ENCODE measurements at regions not wholly inside any gene's neighbourhood (a gene's known extent, or its start where the extent isn't known, plus 50 kb on each side); places are given as distances from the start of the nearest gene placed in this dataset.

GRCh38 chr12:94801745-94802144, 151.4 kb upstream of the TMCC3 start:
- 35% methylated on average over 4 of the region's 4 CpGs for WGBS (ENCODE audit: low lambda C conversion rate)
- no peak overlapping the region for H3K9ac ChIP-seq (ENCODE audit: insufficient read depth, low read depth, low read length)
- intact Hi-C loops (cut with micrococcal nuclease; ENCODE audit: unreplicated experiment) = no loop called here
- no TSS peak for BruUV-seq (replicated peaks)
- no peak overlapping the region for H3K4me2 ChIP-seq (ENCODE audit: low read depth, low read length)
- H3K4me1 ChIP-seq (ENCODE audit: insufficient read depth, low read length) = no peaks in the 10 kb centered on the region
- no peak overlapping the region for H3K4me3 ChIP-seq (replicated peaks in 1 of 3; ENCODE audit: insufficient read depth in 1 of 3, low read depth in 2 of 3, low read length in 3 of 3)
- ChIA-PET CTCF (ENCODE audit: low intra/inter-chr PET ratio, low total read pairs) (no interaction called here), POLR2A (no interaction called here)
- H4K20me1 ChIP-seq (ENCODE audit: insufficient read depth, low read length) = no peaks in the 10 kb centered on the region
- DNase-seq (ENCODE audit: low spot score) (no peak), FAIRE-seq (no peak), ATAC-seq (no peak)
- no peaks in the 10 kb centered on the region for H3K79me2 ChIP-seq (ENCODE audit: insufficient read depth, low read length)
- TF ChIP-seq ZFP37 (CRISPR knock-in tag; IDR thresholded peaks at IDR 0.05; ENCODE audit: borderline replicate concordance) = no peak
- TF ChIP-seq ZSCAN9 (CRISPR knock-in tag; IDR thresholded peaks at IDR 0.05; ENCODE audit: borderline replicate concordance) = no peak
- no peak for TF ChIP-seq NFE2 (CRISPR knock-in tag; IDR thresholded peaks at IDR 0.05)
- TF ChIP-seq MTF1 (CRISPR knock-in tag; IDR thresholded peaks at IDR 0.05) = no peak
- TF ChIP-seq TBX2 (CRISPR knock-in tag; IDR thresholded peaks at IDR 0.05; ENCODE audit: borderline replicate concordance) = no peak
- TF ChIP-seq CCAR2 (optimal IDR thresholded peaks at IDR 0.05; ENCODE audit: low read depth, low read length) = no peak
- TF ChIP-seq ZBTB20 (CRISPR knock-in tag; IDR thresholded peaks at IDR 0.05; ENCODE audit: borderline replicate concordance, low read depth) = no peak
- TF ChIP-seq MXI1 (IDR thresholded peaks at IDR 0.05; ENCODE audit: borderline replicate concordance, low read depth, low read length) = no peak
- TF ChIP-seq DZIP1 (CRISPR knock-in tag; IDR thresholded peaks at IDR 0.05) = no peak
- TF ChIP-seq NBN (conservative IDR thresholded peaks at IDR 0.05) = no peak
- no peak for TF ChIP-seq MYNN (CRISPR knock-in tag; IDR thresholded peaks at IDR 0.05; ENCODE audit: low read depth)
- no peak for TF ChIP-seq FOXK2 (IDR thresholded peaks at IDR 0.05)
- TF ChIP-seq ZNF33A (CRISPR knock-in tag; IDR thresholded peaks at IDR 0.05; ENCODE audit: borderline replicate concordance) = no peak
- no peak for TF ChIP-seq SMARCC2 (IDR thresholded peaks at IDR 0.05)
- no peak for TF ChIP-seq SRSF4 (IDR thresholded peaks at IDR 0.05; ENCODE audit: low read depth, low read length, poor library complexity, severe bottlenecking)
- no peak for TF ChIP-seq ZNF720 (CRISPR knock-in tag; IDR thresholded peaks at IDR 0.05)
- TF ChIP-seq NFE2L2 (IDR thresholded peaks at IDR 0.05; ENCODE audit: low read length) = no peak
- H3K36me3 ChIP-seq (replicated peaks in 1 of 2; ENCODE audit: control insufficient read depth in 1 of 2, insufficient read depth in 2 of 2, low read length in 2 of 2) = no peaks in the 10 kb centered on the region
- H3K27me3 ChIP-seq (ENCODE audit: control insufficient read depth in 1 of 2, insufficient read depth in 2 of 2, low read length in 2 of 2) = peaks cover 0 to 14% of the 10 kb centered on the region in 2 experiments; a peak in 1 of 5 replicates
- H3K9me3 ChIP-seq (ENCODE audit: low read length) = no peaks in the 10 kb centered on the region
- H2AFZ ChIP-seq (ENCODE audit: low read length) = no peak overlapping the region
- no peak overlapping the region for H3K27ac ChIP-seq (ENCODE audit: extremely low read length, insufficient read depth, low read length)
- in situ Hi-C loops (cut with HindIII; ENCODE audit: extremely low pct_ligation_motif_present, low pct_unique_long_range_greater_than_20kb) = no loop called here
